ENCODE measurements at regions not wholly inside any gene's neighbourhood (a gene's known extent, or its start where the extent isn't known, plus 50 kb on each side); places are given as distances from the start of the nearest gene placed in this dataset.

GRCh38 chr15:70219256-70219895 is 121.7 kb upstream of the TLE3 start:
- Histone ChIP-seq H3K9ac (ENCODE audit: insufficient read depth, low read length) (no peak overlapping the region), H3K79me2 (ENCODE audit: control insufficient read depth, insufficient read depth, low read length) (no peaks in the 10 kb centered on the region), H3K36me3 (ENCODE audit: control insufficient read depth, insufficient read depth, low read length) (no peaks in the 10 kb centered on the region), H3K4me1 (ENCODE audit: control insufficient read depth, extremely low read depth, insufficient read depth, low read length) (no peaks in the 10 kb centered on the region), H3K4me2 (ENCODE audit: extremely low read depth, insufficient read depth, low read length) (no peak overlapping the region), H4K20me1 (ENCODE audit: control insufficient read depth, extremely low read depth, insufficient read depth, low read length) (no peaks in the 10 kb centered on the region), H3K4me3 (replicated peaks in 1 of 4; ENCODE audit: control extremely low read depth in 1 of 4, insufficient read depth in 1 of 4, low read depth in 3 of 4, low read length in 4 of 4) (no peak overlapping the region), H2AFZ (ENCODE audit: low read length) (no peak overlapping the region), H3K27me3 (ENCODE audit: control insufficient read depth, insufficient read depth, low read length) (peaks cover 15% of the 10 kb centered on the region), H3K27ac (ENCODE audit: insufficient read depth, low read length) (no peak overlapping the region), H3K9me3 (ENCODE audit: control insufficient read depth, insufficient read depth, low read depth, low read length) (no peaks in the 10 kb centered on the region)
- DNase-seq (ENCODE audit: low read depth in 2 of 2) = no peak
- no peak for TF ChIP-seq CTCF (conservative IDR thresholded peaks at IDR 0.05 in 1 of 2, IDR thresholded peaks at IDR 0.05 in 1 of 2; ENCODE audit: low read depth in 1 of 2, low read length in 2 of 2)
- no peak for TF ChIP-seq EZH2 (IDR thresholded peaks at IDR 0.05; ENCODE audit: low read length, missing control alignments)

GRCh38 chr15:70217226-70218160 is 119.8 kb upstream of the TLE3 start:
- Histone ChIP-seq H3K9ac (ENCODE audit: insufficient read depth, low read length) (no peak overlapping the region), H3K79me2 (ENCODE audit: control insufficient read depth, insufficient read depth, low read length) (no peaks in the 10 kb centered on the region), H3K27ac (ENCODE audit: insufficient read depth, low read length) (no peak overlapping the region), H3K9me3 (ENCODE audit: control insufficient read depth, insufficient read depth, low read depth, low read length) (no peaks in the 10 kb centered on the region), H3K36me3 (ENCODE audit: control insufficient read depth, insufficient read depth, low read length) (no peaks in the 10 kb centered on the region), H4K20me1 (ENCODE audit: control insufficient read depth, extremely low read depth, insufficient read depth, low read length) (no peaks in the 10 kb centered on the region), H3K4me2 (ENCODE audit: extremely low read depth, insufficient read depth, low read length) (no peak overlapping the region), H3K27me3 (ENCODE audit: control insufficient read depth, insufficient read depth, low read length) (peaks cover 15% of the 10 kb centered on the region), H3K4me1 (ENCODE audit: control insufficient read depth, extremely low read depth, insufficient read depth, low read length) (no peaks in the 10 kb centered on the region), H2AFZ (ENCODE audit: low read length) (no peak overlapping the region), H3K4me3 (replicated peaks in 1 of 4; ENCODE audit: control extremely low read depth in 1 of 4, insufficient read depth in 1 of 4, low read depth in 3 of 4, low read length in 4 of 4) (no peak overlapping the region)
- TF ChIP-seq CTCF (conservative IDR thresholded peaks at IDR 0.05 in 1 of 2, IDR thresholded peaks at IDR 0.05 in 1 of 2; ENCODE audit: low read depth in 1 of 2, low read length in 2 of 2) = no peak
- TF ChIP-seq EZH2 (IDR thresholded peaks at IDR 0.05; ENCODE audit: low read length, missing control alignments) = no peak
- DNase-seq (ENCODE audit: low read depth in 2 of 2) = no peak

GRCh38 chr15:70215951-70216350 is 118.2 kb upstream of the TLE3 start:
- H3K27me3 ChIP-seq (ENCODE audit: control insufficient read depth, insufficient read depth, low read length) = peaks cover 16% of the 10 kb centered on the region
- TF ChIP-seq CTCF (conservative IDR thresholded peaks at IDR 0.05 in 1 of 2, IDR thresholded peaks at IDR 0.05 in 1 of 2; ENCODE audit: low read depth in 1 of 2, low read length in 2 of 2) (no peak), EZH2 (IDR thresholded peaks at IDR 0.05; ENCODE audit: low read length, missing control alignments) (no peak)

More at GRCh38 chr15:70215951-70216350, 118.2 kb upstream of the TLE3 start:
- Histone ChIP-seq H3K36me3 (ENCODE audit: control insufficient read depth, insufficient read depth, low read length) (no peaks in the 10 kb centered on the region), H2AFZ (ENCODE audit: low read length) (no peak overlapping the region), H3K27ac (ENCODE audit: insufficient read depth, low read length) (no peak overlapping the region), H4K20me1 (ENCODE audit: control insufficient read depth, extremely low read depth, insufficient read depth, low read length) (no peaks in the 10 kb centered on the region), H3K9ac (ENCODE audit: insufficient read depth, low read length) (no peak overlapping the region), H3K9me3 (ENCODE audit: control insufficient read depth, insufficient read depth, low read depth, low read length) (no peaks in the 10 kb centered on the region), H3K4me2 (ENCODE audit: extremely low read depth, insufficient read depth, low read length) (no peak overlapping the region), H3K79me2 (ENCODE audit: control insufficient read depth, insufficient read depth, low read length) (no peaks in the 10 kb centered on the region), H3K4me1 (ENCODE audit: control insufficient read depth, extremely low read depth, insufficient read depth, low read length) (no peaks in the 10 kb centered on the region), H3K4me3 (replicated peaks in 1 of 4; ENCODE audit: control extremely low read depth in 1 of 4, insufficient read depth in 1 of 4, low read depth in 3 of 4, low read length in 4 of 4) (no peak overlapping the region)
- no peak for DNase-seq (ENCODE audit: low read depth in 2 of 2)
